Epithelial cell of proximal tubule (primary cell): ENCODE measurements at regions not wholly inside any gene's neighbourhood (a gene's known extent, or its start where the extent isn't known, plus 50 kb on each side); places are given as distances from the start of the nearest gene placed in this dataset.

Experiments used
- DNase-seq: peaks from one replicate; pipeline ENCODE4 v3.0.0-alpha.2; 2011; ENCODE audit warnings: low read depth
- H3K4me3 ChIP-seq: 2 replicates; pipeline ENCODE4 v1.5.1; 2011; ENCODE audit warnings: low read depth, mild to moderate bottlenecking, low read length
- CTCF ChIP-seq: conservative IDR thresholded peaks from 2 replicates; pipeline ENCODE4 v1.5.1; 2012; ENCODE audit warnings: low read depth, mild to moderate bottlenecking, low read length

DNA sequence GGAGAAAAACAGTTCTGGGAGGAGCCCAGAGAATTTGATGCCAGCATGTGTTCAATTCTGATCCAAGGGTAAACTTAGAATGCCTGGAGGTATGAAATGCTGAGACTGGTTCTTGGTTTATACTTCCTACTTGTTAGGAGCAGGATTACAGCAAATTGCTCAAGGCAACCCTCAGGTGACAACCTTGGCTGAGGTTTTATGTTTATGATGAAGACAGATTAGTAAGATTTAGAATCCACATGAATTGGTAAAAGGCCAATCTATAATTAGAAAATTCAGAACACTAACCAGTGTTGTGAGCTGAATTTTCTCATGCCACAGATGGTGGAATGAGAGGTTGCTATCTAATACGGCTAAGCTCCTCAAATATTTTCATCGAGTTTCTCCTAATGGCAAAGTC, 235.3 kb upstream of the NRIP1 start:
- H3K4me3 ChIP-seq, result no peak overlapping the region
- DNase-seq, result no peak
- TF ChIP-seq CTCF, result no peak

- DNase-seq, result no peak
- no peak overlapping the region for H3K4me3 ChIP-seq
- no peak for TF ChIP-seq CTCF
Observed at GRCh38 chr21:15301014-15301413, 236.2 kb upstream of the NRIP1 start.

DNA sequence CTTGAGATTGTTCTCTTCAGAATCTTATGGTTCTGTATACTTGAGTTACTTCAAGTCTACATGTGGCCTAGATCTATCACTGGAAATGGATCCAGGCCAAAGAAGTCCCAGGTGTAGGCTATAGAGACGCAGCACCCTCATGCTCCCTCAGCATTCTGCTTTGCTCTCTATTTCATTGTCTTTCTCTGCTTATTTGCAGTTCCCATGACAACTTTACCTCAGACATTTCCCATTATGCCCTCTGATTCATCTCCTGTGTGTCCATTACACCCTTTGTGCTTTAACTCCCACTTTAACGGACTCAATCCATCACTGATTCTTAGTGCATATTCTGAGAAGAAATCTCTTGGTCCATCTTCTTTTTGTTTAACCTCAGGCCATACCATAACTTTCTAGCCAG, 236.9 kb upstream of the NRIP1 start:
- H3K4me3 ChIP-seq, result no peak overlapping the region
- DNase-seq, result no peak
- no peak for TF ChIP-seq CTCF

DNA sequence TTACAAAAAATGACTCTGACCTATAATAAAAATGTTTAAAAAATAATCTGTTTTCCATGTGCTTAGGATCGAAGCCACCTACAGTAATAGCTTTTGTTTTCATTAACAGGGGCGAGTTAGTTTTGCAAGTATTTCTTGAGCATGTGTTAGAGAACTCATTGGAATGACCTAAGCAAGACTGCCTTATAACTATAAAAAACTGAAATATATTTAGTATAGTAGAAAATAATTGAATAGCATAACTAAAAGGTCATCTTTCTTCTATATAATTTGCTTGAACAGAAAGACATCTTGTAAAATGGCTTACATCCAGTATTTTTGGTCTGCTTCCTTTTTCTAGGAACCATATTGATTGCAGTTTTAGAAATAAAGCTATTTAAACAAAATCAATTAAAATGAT, 241.5 kb upstream of the NRIP1 start:
- no peak overlapping the region for H3K4me3 ChIP-seq
- DNase-seq, result no peak
- TF ChIP-seq CTCF, result no peak

DNA sequence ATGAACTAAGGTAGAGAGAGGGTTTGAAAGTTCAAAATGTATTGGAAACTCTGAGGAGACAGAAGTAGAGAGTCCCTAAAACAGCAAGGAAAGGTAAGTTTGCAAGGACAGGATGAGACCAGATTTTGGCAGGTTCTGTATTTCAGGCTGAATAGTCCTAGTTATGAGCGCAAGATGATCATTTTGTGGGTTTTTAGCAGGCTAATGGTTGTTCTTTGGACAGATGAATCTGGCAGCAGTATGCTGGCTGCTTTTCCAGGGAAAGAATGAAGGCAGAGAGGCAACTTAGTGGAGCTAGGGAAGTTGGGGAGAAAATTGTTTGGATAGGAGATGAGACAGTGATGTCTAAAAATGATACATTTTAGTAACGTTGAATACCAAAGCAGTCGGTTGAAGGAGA, 243.5 kb upstream of the NRIP1 start:
- H3K4me3 ChIP-seq, result no peak overlapping the region
- no peak for TF ChIP-seq CTCF
- no peak for DNase-seq

GRCh38 chr21:15309022-15309590, 244.3 kb upstream of the NRIP1 start:
- no peak overlapping the region for H3K4me3 ChIP-seq
- no peak for TF ChIP-seq CTCF
- DNase-seq, result no peak

DNA sequence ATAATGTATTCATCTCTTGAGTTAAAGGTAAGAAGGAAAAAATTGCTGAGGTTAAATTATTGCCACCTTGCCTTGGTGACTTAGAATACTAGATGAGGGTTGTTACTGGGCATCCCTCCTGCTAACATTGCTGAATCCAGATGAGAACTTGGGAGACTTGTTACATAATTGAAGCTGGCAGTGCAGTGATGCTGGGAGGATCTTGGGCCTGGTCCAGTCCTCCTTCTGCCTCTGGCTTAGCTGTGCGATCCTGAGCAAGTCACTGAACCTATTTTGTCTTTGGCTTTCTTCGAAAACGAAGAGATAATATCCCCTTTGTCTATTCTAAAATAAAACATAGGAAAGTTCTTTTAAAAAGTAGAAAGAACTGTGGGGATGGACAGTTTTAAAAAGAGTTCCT, 244.9 kb upstream of the NRIP1 start:
- DNase-seq, result no peak
- TF ChIP-seq CTCF, result no peak
- H3K4me3 ChIP-seq, result no peak overlapping the region
